ENCODE measurements at regions not wholly inside any gene's neighbourhood (a gene's known extent, or its start where the extent isn't known, plus 50 kb on each side); places are given as distances from the start of the nearest gene placed in this dataset.

GRCh38 chr5:133773247-133774202 is 161.2 kb upstream of the FSTL4 start:
- DNase-seq (ENCODE audit: low read depth, low spot score): no peak

GRCh38 chr5:133769842-133770241 is 157.5 kb upstream of the FSTL4 start:
- DNase-seq (ENCODE audit: low read depth, low spot score): no peak

GRCh38 chr5:133763744-133764143 is 151.4 kb upstream of the FSTL4 start:
- no peak for DNase-seq (ENCODE audit: low read depth, low spot score)

GRCh38 chr5:133761632-133762031 is 149.3 kb upstream of the FSTL4 start:
- DNase-seq (ENCODE audit: low read depth, low spot score): no peak

GRCh38 chr5:133760532-133760931 is 148.2 kb upstream of the FSTL4 start:
- no peak for DNase-seq (ENCODE audit: low read depth, low spot score)

GRCh38 chr5:133758641-133759040 is 146.3 kb upstream of the FSTL4 start:
- DNase-seq (ENCODE audit: low read depth, low spot score): no peak

GRCh38 chr5:133757396-133757945 is 145.1 kb upstream of the FSTL4 start:
- DNase-seq (ENCODE audit: low read depth, low spot score): no peak

- DNase-seq (ENCODE audit: low read depth, low spot score): no peak
Measured at GRCh38 chr5:133756756-133757155, 144.4 kb upstream of the FSTL4 start.

GRCh38 chr5:133756036-133756435 is 143.7 kb upstream of the FSTL4 start:
- DNase-seq (ENCODE audit: low read depth, low spot score): no peak

- DNase-seq (ENCODE audit: low read depth, low spot score): no peak
Measured at GRCh38 chr5:133754575-133755169, 142.3 kb upstream of the FSTL4 start.

GRCh38 chr5:133753856-133754255 is 141.5 kb upstream of the FSTL4 start:
- no peak for DNase-seq (ENCODE audit: low read depth, low spot score)

- no peak for DNase-seq (ENCODE audit: low read depth, low spot score)
Measured at GRCh38 chr5:133751846-133752245, 139.5 kb upstream of the FSTL4 start.

GRCh38 chr5:133751421-133751820 is 139.1 kb upstream of the FSTL4 start:
- DNase-seq (ENCODE audit: low read depth, low spot score): no peak

GRCh38 chr5:133750856-133751255 is 138.5 kb upstream of the FSTL4 start:
- no peak for DNase-seq (ENCODE audit: low read depth, low spot score)

GRCh38 chr5:133750356-133750755 is 138.0 kb upstream of the FSTL4 start:
- no peak for DNase-seq (ENCODE audit: low read depth, low spot score)

- DNase-seq (ENCODE audit: low read depth, low spot score): no peak
Measured at GRCh38 chr5:133749331-133749985, 137.1 kb upstream of the FSTL4 start.

- no peak for DNase-seq (ENCODE audit: low read depth, low spot score)
Measured at GRCh38 chr5:133746834-133747233, 134.5 kb upstream of the FSTL4 start.

GRCh38 chr5:133744960-133745308 is 132.6 kb upstream of the FSTL4 start:
- DNase-seq (ENCODE audit: low read depth, low spot score): no peak

GRCh38 chr5:133744051-133744959 is 132.0 kb upstream of the FSTL4 start:
- DNase-seq (ENCODE audit: low read depth, low spot score): no peak

- no peak for DNase-seq (ENCODE audit: low read depth, low spot score)
Measured at GRCh38 chr5:133742431-133742988, 130.2 kb upstream of the FSTL4 start.

GRCh38 chr5:133741818-133742355 is 129.5 kb upstream of the FSTL4 start:
- no peak for DNase-seq (ENCODE audit: low read depth, low spot score)
